ENCODE measurements at regions not wholly inside any gene's neighbourhood (a gene's known extent, or its start where the extent isn't known, plus 50 kb on each side); places are given as distances from the start of the nearest gene placed in this dataset.

DNA sequence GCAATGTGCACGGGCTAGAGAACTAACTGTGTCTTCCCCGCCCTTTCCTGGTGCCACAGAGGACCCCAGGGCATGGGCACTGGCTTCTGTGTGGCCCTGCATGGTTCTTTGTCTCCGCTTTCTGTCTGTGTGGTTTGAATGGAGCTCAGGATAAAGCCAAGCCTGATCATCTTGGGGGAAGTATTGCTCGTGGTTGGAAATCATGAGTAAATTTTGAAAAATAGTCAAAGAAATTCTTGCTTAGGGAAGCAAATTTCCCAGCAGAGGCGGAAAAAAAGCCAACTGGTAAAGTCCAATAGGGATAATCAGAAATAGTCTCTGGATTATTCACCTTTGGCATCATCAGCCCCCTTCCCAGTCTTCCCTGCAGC, 55.4 kb downstream of the MAGEF1 start:
- no peaks in the 10 kb centered on the region for H4K20me1 ChIP-seq (ENCODE audit: insufficient read depth, poor library complexity, severe bottlenecking)
- DNase-seq (ENCODE audit: low spot score), result no peak
- H3K4me3 ChIP-seq, result no peak overlapping the region

DNA sequence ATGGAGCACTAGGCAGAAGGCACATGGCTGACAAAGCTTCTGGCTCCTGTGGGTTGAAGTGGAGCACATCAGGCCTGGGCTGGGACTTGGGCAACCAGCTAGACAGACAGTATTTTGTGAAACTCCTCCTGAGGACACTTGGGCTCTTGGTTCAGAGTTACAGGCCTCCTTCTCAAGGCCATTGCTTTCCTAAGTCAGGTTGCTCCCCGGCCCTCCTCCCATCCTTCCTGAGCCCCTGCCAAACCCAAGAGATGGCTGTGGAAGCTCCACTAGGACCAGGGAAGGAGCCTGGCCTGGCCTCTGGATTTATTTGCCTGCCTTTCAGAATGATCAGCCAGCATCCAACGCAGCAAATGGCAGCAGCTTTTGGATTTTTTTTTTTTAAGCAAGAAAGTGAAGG, 56.3 kb downstream of the MAGEF1 start:
- TF ChIP-seq EZH2phosphoT487 (IDR thresholded peaks at IDR 0.05; ENCODE audit: low read depth, severe bottlenecking, unreplicated experiment) (no peak), EZH2 (IDR thresholded peaks at IDR 0.05; ENCODE audit: borderline replicate concordance) (no peak)
- TF ChIP-seq, protein P1, sequence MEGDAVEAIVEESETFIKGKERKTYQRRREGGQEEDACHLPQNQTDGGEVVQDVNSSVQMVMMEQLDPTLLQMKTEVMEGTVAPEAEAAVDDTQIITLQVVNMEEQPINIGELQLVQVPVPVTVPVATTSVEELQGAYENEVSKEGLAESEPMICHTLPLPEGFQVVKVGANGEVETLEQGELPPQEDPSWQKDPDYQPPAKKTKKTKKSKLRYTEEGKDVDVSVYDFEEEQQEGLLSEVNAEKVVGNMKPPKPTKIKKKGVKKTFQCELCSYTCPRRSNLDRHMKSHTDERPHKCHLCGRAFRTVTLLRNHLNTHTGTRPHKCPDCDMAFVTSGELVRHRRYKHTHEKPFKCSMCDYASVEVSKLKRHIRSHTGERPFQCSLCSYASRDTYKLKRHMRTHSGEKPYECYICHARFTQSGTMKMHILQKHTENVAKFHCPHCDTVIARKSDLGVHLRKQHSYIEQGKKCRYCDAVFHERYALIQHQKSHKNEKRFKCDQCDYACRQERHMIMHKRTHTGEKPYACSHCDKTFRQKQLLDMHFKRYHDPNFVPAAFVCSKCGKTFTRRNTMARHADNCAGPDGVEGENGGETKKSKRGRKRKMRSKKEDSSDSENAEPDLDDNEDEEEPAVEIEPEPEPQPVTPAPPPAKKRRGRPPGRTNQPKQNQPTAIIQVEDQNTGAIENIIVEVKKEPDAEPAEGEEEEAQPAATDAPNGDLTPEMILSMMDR (IDR thresholded peaks at IDR 0.05; ENCODE audit: poor library complexity), result no peak
- Histone ChIP-seq H3K9me2 (replicated peaks; ENCODE audit: insufficient read depth) (no peaks in the 10 kb centered on the region), H3K27ac (no peak overlapping the region), H3K4me1 (ENCODE audit: insufficient read depth) (peaks cover 16% of the 10 kb centered on the region), H3K4me2 (no peak overlapping the region), H3K36me3 (replicated peaks; ENCODE audit: insufficient read depth, low read depth) (no peaks in the 10 kb centered on the region), H2AFZ (no peak overlapping the region), H3K4me3 (no peak overlapping the region), H3K79me2 (no peaks in the 10 kb centered on the region), H3K27me3 (no peaks in the 10 kb centered on the region), H3K9me3 (ENCODE audit: low read depth) (no peaks in the 10 kb centered on the region), H4K20me1 (ENCODE audit: insufficient read depth, poor library complexity, severe bottlenecking) (no peaks in the 10 kb centered on the region)
- DNase-seq (ENCODE audit: low spot score), result no peak
- WGBS (ENCODE audit: low lambda C conversion rate, missing lambda C conversion rate), result 84% methylated on average over 2 of the region's 2 CpGs

More for the DNA sequence above, 55.4 kb downstream of the MAGEF1 start:
- H3K9me3 ChIP-seq (ENCODE audit: low read depth), result no peaks in the 10 kb centered on the region
- TF ChIP-seq EZH2 (IDR thresholded peaks at IDR 0.05; ENCODE audit: borderline replicate concordance) (no peak), EZH2phosphoT487 (IDR thresholded peaks at IDR 0.05; ENCODE audit: low read depth, severe bottlenecking, unreplicated experiment) (no peak)
- TF ChIP-seq, protein P1 (IDR thresholded peaks at IDR 0.05; ENCODE audit: poor library complexity), result no peak
- no peaks in the 10 kb centered on the region for H3K9me2 ChIP-seq (replicated peaks; ENCODE audit: insufficient read depth)
- H3K27me3 ChIP-seq, result no peaks in the 10 kb centered on the region
- no peaks in the 10 kb centered on the region for H3K79me2 ChIP-seq
- peaks cover 16% of the 10 kb centered on the region for H3K4me1 ChIP-seq (ENCODE audit: insufficient read depth)
- WGBS (ENCODE audit: low lambda C conversion rate, missing lambda C conversion rate), result 83% methylated on average over 5 of the region's 5 CpGs
- no peak overlapping the region for H3K4me2 ChIP-seq
- no peak overlapping the region for H3K27ac ChIP-seq
- no peak overlapping the region for H2AFZ ChIP-seq
- H3K36me3 ChIP-seq (replicated peaks; ENCODE audit: insufficient read depth, low read depth), result no peaks in the 10 kb centered on the region

DNA sequence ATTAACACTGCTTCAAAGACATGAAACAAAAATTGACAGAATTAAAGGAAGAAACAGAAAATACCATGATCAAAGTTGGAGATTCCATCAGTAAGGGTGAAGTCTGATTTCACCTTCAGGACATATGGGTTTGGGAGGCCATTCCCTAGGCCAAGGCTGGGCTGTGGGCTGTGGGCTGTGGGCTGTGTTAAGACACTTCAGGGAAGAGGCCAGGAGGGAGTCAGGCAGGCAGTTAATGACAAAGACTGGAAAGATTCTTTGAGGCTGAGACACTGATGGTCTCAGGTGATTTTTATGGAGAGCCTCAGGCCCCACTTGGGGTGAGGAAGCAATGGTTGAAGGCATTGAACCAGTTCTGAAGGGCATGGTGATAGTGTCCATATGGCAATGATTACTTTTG, 57.5 kb downstream of the MAGEF1 start:
- H3K27ac ChIP-seq, result no peak overlapping the region
- no peaks in the 10 kb centered on the region for H4K20me1 ChIP-seq (ENCODE audit: insufficient read depth, poor library complexity, severe bottlenecking)
- H3K36me3 ChIP-seq (replicated peaks; ENCODE audit: insufficient read depth, low read depth), result no peaks in the 10 kb centered on the region
- H3K27me3 ChIP-seq, result no peaks in the 10 kb centered on the region
- H2AFZ ChIP-seq, result no peak overlapping the region
- TF ChIP-seq EZH2phosphoT487 (IDR thresholded peaks at IDR 0.05; ENCODE audit: low read depth, severe bottlenecking, unreplicated experiment) (no peak), EZH2 (IDR thresholded peaks at IDR 0.05; ENCODE audit: borderline replicate concordance) (no peak)
- no peaks in the 10 kb centered on the region for H3K9me2 ChIP-seq (replicated peaks; ENCODE audit: insufficient read depth)
- peaks cover 9% of the 10 kb centered on the region for H3K4me1 ChIP-seq (ENCODE audit: insufficient read depth)
- H3K4me2 ChIP-seq, result no peak overlapping the region
- H3K79me2 ChIP-seq, result no peaks in the 10 kb centered on the region
- no peak overlapping the region for H3K4me3 ChIP-seq
- no peaks in the 10 kb centered on the region for H3K9me3 ChIP-seq (ENCODE audit: low read depth)
- no peak for DNase-seq (ENCODE audit: low spot score)

DNA sequence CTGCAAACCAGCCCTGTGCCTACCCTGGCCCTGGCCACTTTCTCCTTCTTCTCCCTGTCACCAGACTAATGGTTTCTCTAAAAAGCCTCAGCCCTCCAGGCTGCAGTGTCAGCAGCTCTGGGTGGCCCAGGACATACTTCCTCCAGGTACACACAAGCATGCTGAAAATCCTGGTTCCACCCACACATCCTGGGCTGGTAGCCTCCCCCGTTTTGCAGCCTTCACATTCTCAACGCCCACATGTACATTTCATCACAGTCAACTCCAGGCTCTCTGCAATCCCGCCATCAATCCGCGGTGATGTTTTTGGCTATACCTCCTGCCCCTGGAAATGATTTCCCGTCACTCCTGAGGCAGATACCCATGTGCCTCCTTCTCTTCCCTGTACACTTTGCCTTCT, 59.4 kb downstream of the MAGEF1 start:
- Histone ChIP-seq H2AFZ (no peak overlapping the region), H3K79me2 (no peaks in the 10 kb centered on the region), H3K36me3 (replicated peaks; ENCODE audit: insufficient read depth, low read depth) (no peaks in the 10 kb centered on the region), H3K4me1 (ENCODE audit: insufficient read depth) (peaks cover 9% of the 10 kb centered on the region), H3K27me3 (no peaks in the 10 kb centered on the region), H3K4me2 (no peak overlapping the region), H3K27ac (no peak overlapping the region), H3K9me2 (replicated peaks; ENCODE audit: insufficient read depth) (no peaks in the 10 kb centered on the region), H3K9me3 (ENCODE audit: low read depth) (no peaks in the 10 kb centered on the region), H3K4me3 (no peak overlapping the region), H4K20me1 (ENCODE audit: insufficient read depth, poor library complexity, severe bottlenecking) (no peaks in the 10 kb centered on the region)
- 74% methylated on average over 6 of the region's 6 CpGs for WGBS (ENCODE audit: low lambda C conversion rate, missing lambda C conversion rate)
- DNase-seq (ENCODE audit: low spot score), result no peak
- TF ChIP-seq, protein P1 (IDR thresholded peaks at IDR 0.05; ENCODE audit: poor library complexity), result no peak
- TF ChIP-seq EZH2phosphoT487 (IDR thresholded peaks at IDR 0.05; ENCODE audit: low read depth, severe bottlenecking, unreplicated experiment) (no peak), EZH2 (IDR thresholded peaks at IDR 0.05; ENCODE audit: borderline replicate concordance) (no peak)
